ENCODE measurements at regions not wholly inside any gene's neighbourhood (a gene's known extent, or its start where the extent isn't known, plus 50 kb on each side); places are given as distances from the start of the nearest gene placed in this dataset.

DNA sequence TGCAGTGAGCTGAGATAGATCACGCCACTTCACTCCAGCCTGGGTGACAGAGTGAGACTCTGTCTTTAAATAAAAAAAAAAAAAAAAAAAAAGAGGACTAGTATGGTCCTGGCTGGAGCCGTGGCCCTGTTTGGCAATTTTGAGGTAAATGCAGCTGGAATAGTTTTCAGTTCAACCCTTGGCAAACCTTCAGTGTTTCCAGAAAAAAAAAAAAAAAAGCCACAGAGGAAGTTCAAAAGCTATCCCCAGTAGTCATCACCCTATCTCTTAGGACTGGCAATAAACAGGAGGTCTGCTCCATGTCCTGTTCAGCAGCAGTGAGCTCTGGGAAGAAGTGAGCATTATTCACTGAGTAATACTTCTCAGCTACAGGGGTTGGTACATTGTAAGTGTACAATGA is 56.8 kb upstream of the ERRFI1 start:
- Histone ChIP-seq H3K27me3 (ENCODE audit: insufficient read depth, low read length, poor library complexity, severe bottlenecking) (no peaks in the 10 kb centered on the region), H3K4me3 (ENCODE audit: low read length) (no peak overlapping the region), H3K36me3 (ENCODE audit: insufficient read depth, low read length) (no peaks in the 10 kb centered on the region), H3K4me1 (ENCODE audit: insufficient read depth, low read length) (no peaks in the 10 kb centered on the region), H3K27ac (ENCODE audit: low read depth, low read length) (no peak overlapping the region), H3K9me3 (ENCODE audit: low read length) (no peaks in the 10 kb centered on the region)
- ChIA-PET CTCF (no interaction called here), POLR2A (interaction anchor here (0.6 kb wide), 2 partner anchors 51 to 732 kb away, joined by 3 read pairs; no protein-coding TSS in a partner anchor)
- Mint-ChIP-seq H3K27me3 (peaks cover 9 to 10% of the 10 kb centered on the region in 2 donors), H3K27ac (peak overlapping the region in 1 of 8 donors; percentile 21), H3K4me1 (no peaks in the 10 kb centered on the region), H3K9me3 (no peaks in the 10 kb centered on the region), H3K36me3 (no peaks in the 10 kb centered on the region), H3K4me3 (no peak overlapping the region)
- DNase-seq = no peak

DNA sequence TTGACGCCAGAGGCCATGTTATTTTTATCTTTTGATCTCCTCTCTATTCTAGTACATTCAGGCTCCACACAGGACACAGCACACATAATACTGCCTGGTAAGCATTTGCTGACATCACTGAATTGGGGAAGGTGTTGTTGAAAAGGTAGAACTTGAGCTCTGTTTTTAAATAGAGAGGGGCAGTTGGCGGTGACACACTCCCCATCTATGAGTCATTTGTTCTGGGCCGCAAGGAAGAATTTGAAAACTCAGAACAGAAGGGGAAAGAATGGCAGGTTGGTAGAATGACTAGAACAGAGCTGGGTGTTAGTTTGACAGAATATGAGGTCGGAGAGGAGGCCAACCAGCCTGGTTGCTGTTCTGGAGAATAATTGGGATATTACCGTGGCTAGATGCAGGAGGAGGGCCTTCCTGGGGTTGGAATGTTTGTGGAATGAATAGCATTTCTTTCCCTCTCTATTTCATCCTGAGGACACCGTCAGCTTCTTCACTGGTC is 52.1 kb upstream of the ERRFI1 start:
- Mint-ChIP-seq H3K4me1 (no peaks in the 10 kb centered on the region), H3K36me3 (no peaks in the 10 kb centered on the region), H3K27me3 (peaks cover 9 to 17% of the 10 kb centered on the region in 2 donors), H3K4me3 (no peak overlapping the region), H3K9me3 (no peaks in the 10 kb centered on the region), H3K27ac (no peak overlapping the region)
- Histone ChIP-seq H3K27me3 (ENCODE audit: insufficient read depth, low read length, poor library complexity, severe bottlenecking) (no peaks in the 10 kb centered on the region), H3K36me3 (ENCODE audit: insufficient read depth, low read length) (no peaks in the 10 kb centered on the region), H3K4me1 (ENCODE audit: insufficient read depth, low read length) (no peaks in the 10 kb centered on the region), H3K9me3 (ENCODE audit: low read length) (no peaks in the 10 kb centered on the region), H3K4me3 (ENCODE audit: low read length) (no peak overlapping the region), H3K27ac (ENCODE audit: low read depth, low read length) (no peak overlapping the region)
- DNase-seq = no peak
- ChIA-PET POLR2A (no interaction called here), CTCF (no interaction called here)

DNA sequence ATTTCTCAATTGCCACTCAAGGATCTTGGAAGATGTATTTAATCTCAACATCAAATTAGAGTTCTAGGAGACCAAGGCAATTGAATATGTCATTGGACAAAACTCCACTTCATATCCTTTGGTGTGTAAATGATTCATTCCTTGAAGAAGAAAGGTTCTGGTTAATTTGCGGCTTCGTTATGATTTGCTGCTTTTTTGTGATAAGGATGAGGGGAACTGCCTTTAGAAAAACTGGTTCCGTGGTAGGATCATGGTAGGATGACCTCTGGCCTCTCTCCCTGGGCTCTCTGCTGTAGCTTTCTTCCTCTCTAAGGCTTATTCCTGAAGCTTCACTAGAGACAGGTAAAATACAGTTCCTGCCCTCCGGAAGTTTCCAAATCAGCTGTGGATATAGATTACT is 51.5 kb upstream of the ERRFI1 start:
- Mint-ChIP-seq H3K36me3 (no peaks in the 10 kb centered on the region), H3K9me3 (no peaks in the 10 kb centered on the region), H3K27me3 (peaks cover 9 to 17% of the 10 kb centered on the region in 2 donors), H3K27ac (peak overlapping the region in 1 of 8 donors; percentile 22), H3K4me1 (no peaks in the 10 kb centered on the region), H3K4me3 (no peak overlapping the region)
- Histone ChIP-seq H3K4me3 (ENCODE audit: low read length) (no peak overlapping the region), H3K9me3 (ENCODE audit: low read length) (no peaks in the 10 kb centered on the region), H3K36me3 (ENCODE audit: insufficient read depth, low read length) (no peaks in the 10 kb centered on the region), H3K27ac (ENCODE audit: low read depth, low read length) (no peak overlapping the region), H3K4me1 (ENCODE audit: insufficient read depth, low read length) (no peaks in the 10 kb centered on the region), H3K27me3 (ENCODE audit: insufficient read depth, low read length, poor library complexity, severe bottlenecking) (no peaks in the 10 kb centered on the region)
- POLR2A ChIA-PET = no interaction called here
- CTCF ChIA-PET = no interaction called here
- no peak for DNase-seq

DNA sequence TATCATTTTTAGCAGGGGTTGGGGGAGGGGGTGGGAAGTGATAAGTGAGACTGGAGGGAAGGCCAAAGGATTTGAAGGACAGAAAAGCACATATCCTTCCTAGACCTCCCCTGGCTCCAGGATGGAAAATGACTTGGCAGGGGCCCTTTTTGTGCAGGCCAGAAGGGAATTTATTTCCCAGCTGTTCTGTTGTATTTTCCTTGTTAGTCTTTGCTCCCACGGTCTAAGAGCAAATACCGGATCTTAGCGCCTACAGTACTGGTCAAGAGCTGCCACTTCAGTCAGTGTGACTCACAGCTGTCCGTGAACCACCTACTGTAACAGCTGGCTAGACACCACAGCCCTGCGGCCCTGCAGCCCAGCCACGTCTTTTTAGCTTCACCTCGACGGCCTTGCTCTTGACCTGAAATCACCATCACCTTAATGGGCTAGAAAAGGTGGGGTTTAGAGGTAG is 51.0 kb upstream of the ERRFI1 start:
- H3K9me3 ChIP-seq (ENCODE audit: low read length) = no peaks in the 10 kb centered on the region
- no peaks in the 10 kb centered on the region for H3K4me1 ChIP-seq (ENCODE audit: insufficient read depth, low read length)
- Mint-ChIP-seq H3K4me1 (no peaks in the 10 kb centered on the region), H3K27ac (no peak overlapping the region), H3K36me3 (no peaks in the 10 kb centered on the region), H3K4me3 (no peak overlapping the region), H3K9me3 (no peaks in the 10 kb centered on the region), H3K27me3 (peaks cover 9 to 22% of the 10 kb centered on the region in 2 donors)
- H3K4me3 ChIP-seq (ENCODE audit: low read length) = no peak overlapping the region
- no peak overlapping the region for H3K27ac ChIP-seq (ENCODE audit: low read depth, low read length)
- H3K27me3 ChIP-seq (ENCODE audit: insufficient read depth, low read length, poor library complexity, severe bottlenecking) = no peaks in the 10 kb centered on the region
- ChIA-PET POLR2A (no interaction called here), CTCF (no interaction called here)
- H3K36me3 ChIP-seq (ENCODE audit: insufficient read depth, low read length) = no peaks in the 10 kb centered on the region
- no peak for DNase-seq

DNA sequence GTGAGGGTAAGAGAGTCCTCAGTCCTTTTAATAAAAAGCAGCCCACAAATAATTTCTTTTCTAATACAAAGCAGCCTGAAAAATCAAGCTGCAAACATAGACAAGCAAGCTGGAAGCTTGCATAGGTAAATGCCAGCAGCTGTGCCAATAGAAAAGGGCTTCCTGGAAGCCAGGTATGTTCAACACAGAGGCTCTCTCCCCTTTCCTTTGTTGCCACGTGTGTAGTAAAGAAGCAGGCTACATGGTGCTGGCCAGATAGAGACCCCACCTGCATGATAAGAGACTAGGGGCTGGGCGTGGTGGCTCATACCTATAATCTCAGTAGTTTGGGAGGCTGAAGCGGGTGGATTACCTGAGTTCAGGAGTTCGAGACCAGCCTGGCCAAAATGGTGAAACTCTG is 50.1 kb upstream of the ERRFI1 start:
- Histone ChIP-seq H3K36me3 (ENCODE audit: insufficient read depth, low read length) (no peaks in the 10 kb centered on the region), H3K4me1 (ENCODE audit: insufficient read depth, low read length) (no peaks in the 10 kb centered on the region), H3K4me3 (ENCODE audit: low read length) (no peak overlapping the region), H3K27ac (ENCODE audit: low read depth, low read length) (no peak overlapping the region), H3K27me3 (ENCODE audit: insufficient read depth, low read length, poor library complexity, severe bottlenecking) (no peaks in the 10 kb centered on the region), H3K9me3 (ENCODE audit: low read length) (no peaks in the 10 kb centered on the region)
- Mint-ChIP-seq H3K27ac (peak overlapping the region in 1 of 8 donors; percentile 35), H3K4me3 (no peak overlapping the region), H3K4me1 (no peaks in the 10 kb centered on the region), H3K27me3 (peaks cover 9 to 29% of the 10 kb centered on the region in 2 donors), H3K9me3 (no peaks in the 10 kb centered on the region), H3K36me3 (no peaks in the 10 kb centered on the region)
- CTCF ChIA-PET = interaction anchor here (1.0 kb wide), 1 partner anchor 59 kb away, joined by 3 read pairs; no protein-coding TSS in a partner anchor
- DNase-seq = no peak
- POLR2A ChIA-PET = no interaction called here
